ENCODE measurements at regions not wholly inside any gene's neighbourhood (a gene's known extent, or its start where the extent isn't known, plus 50 kb on each side); places are given as distances from the start of the nearest gene placed in this dataset.

DNA sequence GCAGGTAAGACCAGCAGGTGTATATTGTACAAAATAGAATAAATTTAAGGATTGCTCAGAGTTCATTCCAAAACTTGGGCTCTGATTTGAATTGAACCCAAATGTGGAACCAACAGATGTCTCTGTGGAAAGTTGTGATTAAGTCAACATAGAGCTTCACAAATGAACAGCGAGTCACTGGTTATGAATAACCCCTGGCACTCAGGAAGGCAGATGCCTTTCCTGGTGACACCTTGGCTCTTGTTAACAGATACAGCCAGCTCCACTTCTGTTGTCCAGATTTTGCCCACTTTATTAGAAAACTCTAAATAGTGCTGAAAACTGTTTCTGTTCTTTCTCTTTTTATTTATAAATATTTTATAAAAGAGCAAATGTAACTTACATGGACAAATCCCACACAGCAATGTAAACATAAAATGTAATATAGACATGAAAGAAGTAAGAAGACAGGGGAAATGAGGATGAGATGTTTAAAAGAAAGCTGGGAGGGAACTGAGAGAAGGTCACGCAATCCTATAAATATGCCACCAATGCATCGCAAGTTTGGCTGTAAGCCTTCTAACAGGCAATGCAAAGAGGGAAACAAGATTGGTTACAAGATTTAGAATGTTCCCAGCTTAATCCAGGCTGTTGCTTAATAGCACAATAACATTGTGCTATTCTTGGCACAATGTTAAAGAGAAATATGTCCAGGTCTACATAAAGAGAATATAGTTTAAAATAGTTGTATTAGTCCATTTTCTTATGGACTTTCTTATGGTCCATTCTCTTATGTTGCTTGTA, 495.5 kb downstream of the TAFA4 start:
- no peaks in the 10 kb centered on the region for H3K9me3 ChIP-seq
- peaks cover 0 to 26% (median 7%) of the 10 kb centered on the region in 4 donors for H3K4me1 ChIP-seq
- no peaks in the 10 kb centered on the region for H3K27me3 ChIP-seq
- intact Hi-C loops (cut with DNase I) = no loop called here
- DNase-seq = no peak
- H3K4me3 ChIP-seq = no peak overlapping the region
- TF ChIP-seq, protein P1, sequence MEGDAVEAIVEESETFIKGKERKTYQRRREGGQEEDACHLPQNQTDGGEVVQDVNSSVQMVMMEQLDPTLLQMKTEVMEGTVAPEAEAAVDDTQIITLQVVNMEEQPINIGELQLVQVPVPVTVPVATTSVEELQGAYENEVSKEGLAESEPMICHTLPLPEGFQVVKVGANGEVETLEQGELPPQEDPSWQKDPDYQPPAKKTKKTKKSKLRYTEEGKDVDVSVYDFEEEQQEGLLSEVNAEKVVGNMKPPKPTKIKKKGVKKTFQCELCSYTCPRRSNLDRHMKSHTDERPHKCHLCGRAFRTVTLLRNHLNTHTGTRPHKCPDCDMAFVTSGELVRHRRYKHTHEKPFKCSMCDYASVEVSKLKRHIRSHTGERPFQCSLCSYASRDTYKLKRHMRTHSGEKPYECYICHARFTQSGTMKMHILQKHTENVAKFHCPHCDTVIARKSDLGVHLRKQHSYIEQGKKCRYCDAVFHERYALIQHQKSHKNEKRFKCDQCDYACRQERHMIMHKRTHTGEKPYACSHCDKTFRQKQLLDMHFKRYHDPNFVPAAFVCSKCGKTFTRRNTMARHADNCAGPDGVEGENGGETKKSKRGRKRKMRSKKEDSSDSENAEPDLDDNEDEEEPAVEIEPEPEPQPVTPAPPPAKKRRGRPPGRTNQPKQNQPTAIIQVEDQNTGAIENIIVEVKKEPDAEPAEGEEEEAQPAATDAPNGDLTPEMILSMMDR (IDR thresholded peaks at IDR 0.05) = no peak
- no peak for TF ChIP-seq POLR2AphosphoS5 (IDR thresholded peaks at IDR 0.05)
- no peak for TF ChIP-seq POLR2A (IDR thresholded peaks at IDR 0.05)
- TF ChIP-seq EP300 (IDR thresholded peaks at IDR 0.05) = no peak
- WGBS, 2 donors = 75 to 81% methylated on average over 3 of the region's 3 CpGs
- H3K27ac ChIP-seq = no peak overlapping the region
- H3K36me3 ChIP-seq = no peaks in the 10 kb centered on the region

DNA sequence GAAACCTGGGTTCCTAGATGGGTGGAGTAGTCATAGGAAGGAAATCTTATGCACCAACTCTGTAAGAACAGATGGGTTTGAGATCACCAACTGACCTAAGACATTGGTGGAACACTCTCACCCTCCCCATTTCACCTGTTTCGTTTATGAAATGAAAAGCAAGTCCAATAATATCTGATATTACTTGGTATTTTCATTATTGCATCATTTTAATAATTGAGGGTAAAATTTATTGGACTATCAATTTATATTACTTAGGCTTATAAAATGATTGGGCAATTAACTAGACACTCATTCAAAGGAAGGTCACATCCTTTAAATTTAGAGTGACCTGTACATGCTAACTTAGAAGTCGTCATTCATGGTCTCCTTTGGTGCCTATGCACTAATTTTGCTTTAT, 503.9 kb downstream of the TAFA4 start:
- H3K36me3 ChIP-seq = no peaks in the 10 kb centered on the region
- no peaks in the 10 kb centered on the region for H3K27me3 ChIP-seq
- DNase-seq = no peak
- intact Hi-C loops (cut with DNase I) = no loop called here
- peaks cover 0 to 14% (median 10%) of the 10 kb centered on the region in 4 donors for H3K4me1 ChIP-seq
- H3K4me3 ChIP-seq = no peak overlapping the region
- no peak overlapping the region for H3K27ac ChIP-seq
- 76 to 81% methylated on average over 2 of the region's 2 CpGs for WGBS, 2 donors
- no peaks in the 10 kb centered on the region for H3K9me3 ChIP-seq
- no peak for TF ChIP-seq POLR2A (IDR thresholded peaks at IDR 0.05)
- TF ChIP-seq POLR2AphosphoS5 (IDR thresholded peaks at IDR 0.05) = no peak
- no peak for TF ChIP-seq EP300 (IDR thresholded peaks at IDR 0.05)
- TF ChIP-seq, protein P1 (IDR thresholded peaks at IDR 0.05) = no peak

DNA sequence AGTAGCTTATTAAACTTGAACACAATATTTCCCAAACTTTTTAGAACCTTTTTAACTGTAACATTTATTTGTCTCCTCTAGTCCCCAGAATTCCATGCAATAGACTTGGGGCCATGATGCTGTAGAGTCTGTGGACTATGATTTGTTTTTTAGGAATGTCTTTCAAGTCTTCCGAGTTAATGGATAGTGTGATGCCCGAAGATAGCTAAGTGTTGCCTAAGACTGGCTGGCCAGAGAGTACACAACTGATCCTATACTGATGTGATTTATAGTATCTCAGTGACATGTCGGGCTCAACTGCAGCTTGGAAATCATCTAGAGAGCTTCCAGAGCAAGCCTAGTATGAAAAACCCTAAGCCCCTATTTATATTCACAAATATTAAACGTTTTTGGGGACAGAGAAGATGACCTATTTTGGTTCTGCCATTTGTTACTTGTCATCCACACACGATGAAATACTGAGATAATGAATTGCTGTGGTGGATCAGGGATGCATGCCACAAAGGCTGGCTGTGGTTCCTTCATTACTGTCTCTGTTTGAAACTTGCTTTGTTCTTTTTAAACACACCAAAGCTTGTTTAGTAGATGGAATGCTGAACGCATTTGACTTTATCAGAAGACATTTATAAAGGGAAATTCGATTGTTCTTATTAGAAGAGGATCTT, 507.4 kb downstream of the TAFA4 start:
- WGBS, 2 donors = 61 to 65% methylated on average over 7 of the region's 7 CpGs
- TF ChIP-seq POLR2AphosphoS5 (IDR thresholded peaks at IDR 0.05) = peak in 1 of 4 donors; percentile 27
- TF ChIP-seq, protein P1 (IDR thresholded peaks at IDR 0.05) = no peak
- H3K27ac ChIP-seq = no peak overlapping the region

DNA sequence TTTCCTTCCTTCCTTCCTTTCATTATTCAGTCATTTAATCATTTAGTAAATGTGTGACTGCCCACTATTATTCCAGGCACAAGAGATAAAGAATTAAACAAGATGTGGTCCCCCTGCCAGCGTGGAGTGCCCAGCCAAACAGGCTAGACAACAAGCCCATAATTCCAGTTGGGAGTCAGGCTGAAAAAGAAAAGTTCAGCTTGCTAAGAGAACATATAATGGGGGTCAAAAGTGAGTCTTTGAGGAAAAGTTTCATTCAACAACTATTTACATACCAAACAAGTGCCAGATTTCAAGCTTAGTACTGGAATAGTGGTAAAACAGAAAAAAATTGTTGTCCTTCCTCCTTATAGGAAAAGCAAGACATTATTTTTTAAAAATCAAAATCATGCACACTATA, 523.7 kb downstream of the TAFA4 start:
- Histone ChIP-seq H3K4me3 (no peak overlapping the region), H3K4me1 (peaks cover 0 to 7% (median 6%) of the 10 kb centered on the region in 4 donors), H3K27ac (no peak overlapping the region), H3K36me3 (no peaks in the 10 kb centered on the region), H3K27me3 (no peaks in the 10 kb centered on the region), H3K9me3 (no peaks in the 10 kb centered on the region)
- no peak for DNase-seq
- TF ChIP-seq EP300 (IDR thresholded peaks at IDR 0.05) = no peak
- no peak for TF ChIP-seq POLR2A (IDR thresholded peaks at IDR 0.05)
- no peak for TF ChIP-seq POLR2AphosphoS5 (IDR thresholded peaks at IDR 0.05)
- TF ChIP-seq, protein P1 (IDR thresholded peaks at IDR 0.05) = no peak
- WGBS, 2 donors = 43 to 59% methylated on average over 1 of the region's 1 CpG
- intact Hi-C loops (cut with DNase I) = no loop called here

More for the DNA sequence above, 507.4 kb downstream of the TAFA4 start:
- no peaks in the 10 kb centered on the region for H3K27me3 ChIP-seq
- H3K4me1 ChIP-seq = peaks cover 0 to 12% (median 10%) of the 10 kb centered on the region in 4 donors
- H3K36me3 ChIP-seq = no peaks in the 10 kb centered on the region
- no peak for DNase-seq
- intact Hi-C loops (cut with DNase I) = no loop called here
- H3K4me3 ChIP-seq = no peak overlapping the region
- no peaks in the 10 kb centered on the region for H3K9me3 ChIP-seq

Measured in sigmoid colon (tissue), 6 donors.